ENCODE measurements at regions not wholly inside any gene's neighbourhood (a gene's known extent, or its start where the extent isn't known, plus 50 kb on each side); places are given as distances from the start of the nearest gene placed in this dataset.

GRCh38 chr2:163953390-163953907, 217.6 kb upstream of the FIGN start:
- TF ChIP-seq EZH2phosphoT487 (IDR thresholded peaks at IDR 0.05; ENCODE audit: low read depth) (no peak), CTCF (IDR thresholded peaks at IDR 0.05; ENCODE audit: low read depth, low read length) (no peak)
